Stimulated activated CD8-positive, alpha-beta memory T cell treated with anti-CD3 and anti-CD28 coated beads, Interleukin-4, amount 100 ng/mL, for 4 hours (primary cell): ENCODE measurements at regions not wholly inside any gene's neighbourhood (a gene's known extent, or its start where the extent isn't known, plus 50 kb on each side); places are given as distances from the start of the nearest gene placed in this dataset.

ENCODE experiments used
- DNase-seq, 2 donors: peaks; one replicate each; pipeline ENCODE4 v3.0.0-alpha.2; 2020; ENCODE audit warnings: low read depth in 2 of 2, low spot score in 1 of 2

DNA sequence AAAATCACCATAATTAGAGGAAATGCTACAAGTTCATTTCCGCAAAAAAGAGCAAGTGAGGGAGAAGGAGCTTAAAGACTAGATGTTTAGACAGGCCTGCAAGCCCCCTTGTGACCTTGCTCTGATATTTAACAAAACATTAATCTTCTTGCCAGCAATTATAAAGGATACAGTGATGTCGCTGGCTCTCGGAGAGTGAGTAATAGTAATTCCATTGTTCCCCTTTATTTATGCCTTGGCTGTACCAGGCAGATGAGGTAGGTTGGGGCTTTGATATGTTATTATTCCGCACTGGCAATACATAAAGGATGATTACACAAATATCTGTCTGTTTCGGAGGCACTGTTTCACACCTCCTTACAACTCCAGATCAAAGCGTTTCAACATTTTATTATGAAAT is 204.8 kb upstream of the SALL1 start:
- DNase-seq: no peak

DNA sequence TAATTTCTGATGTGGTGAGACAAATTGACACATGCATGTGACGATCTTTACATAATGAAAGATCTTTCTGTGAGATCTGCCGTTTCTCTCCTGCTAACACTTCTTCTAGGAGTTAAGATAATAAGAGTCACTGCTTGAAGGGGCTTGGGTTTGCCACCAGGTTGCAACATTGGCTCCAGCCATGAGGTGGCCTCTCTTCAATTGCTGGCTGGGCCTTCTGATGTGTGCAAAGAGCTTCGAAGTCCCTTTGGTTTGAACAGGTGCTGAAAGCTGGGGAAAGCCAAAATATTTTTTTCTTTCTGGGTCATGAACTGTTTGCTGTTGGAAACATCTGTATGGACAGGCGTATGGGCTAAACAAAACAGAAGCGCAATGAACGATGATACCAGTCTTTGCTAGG is 204.1 kb upstream of the SALL1 start:
- DNase-seq: no peak

DNA sequence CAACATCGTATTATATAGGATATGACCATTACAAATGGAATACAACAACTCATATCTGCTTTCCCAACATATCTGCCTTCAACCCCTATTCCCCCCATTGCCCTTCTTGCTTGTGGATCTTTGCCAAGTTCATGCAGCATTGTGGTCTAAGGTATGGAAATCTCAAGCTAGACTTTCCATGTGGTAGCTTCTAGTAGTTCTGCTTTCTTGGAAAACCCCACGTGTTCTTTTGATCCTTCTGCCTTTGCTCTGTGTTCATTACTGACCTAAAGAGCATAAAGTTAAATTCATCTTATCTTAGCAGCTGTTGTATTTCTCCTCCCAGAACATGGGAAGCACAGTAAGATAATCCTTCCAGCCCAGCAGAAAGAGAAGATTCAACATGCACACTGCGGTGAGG is 202.0 kb upstream of the SALL1 start:
- no peak for DNase-seq

DNA sequence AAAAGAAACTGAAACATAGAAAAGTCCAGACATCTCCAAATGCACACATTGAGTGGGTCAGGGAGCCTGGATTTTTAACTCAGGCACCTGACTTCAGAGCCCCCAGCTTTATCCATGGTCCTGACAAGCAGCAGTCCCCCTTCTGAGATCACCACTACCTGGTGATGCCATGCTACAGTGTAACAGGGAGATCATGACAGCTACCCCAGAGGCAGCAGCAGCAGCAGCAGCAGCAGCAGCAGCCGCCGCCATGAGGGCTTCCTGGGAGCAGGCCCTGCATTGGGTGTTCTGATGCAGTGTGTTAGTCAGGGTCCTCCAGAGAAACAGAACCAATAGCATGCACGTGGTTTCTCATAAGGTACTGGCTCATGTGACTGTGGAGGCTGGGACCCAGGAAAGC is 198.6 kb upstream of the SALL1 start:
- no peak for DNase-seq

DNA sequence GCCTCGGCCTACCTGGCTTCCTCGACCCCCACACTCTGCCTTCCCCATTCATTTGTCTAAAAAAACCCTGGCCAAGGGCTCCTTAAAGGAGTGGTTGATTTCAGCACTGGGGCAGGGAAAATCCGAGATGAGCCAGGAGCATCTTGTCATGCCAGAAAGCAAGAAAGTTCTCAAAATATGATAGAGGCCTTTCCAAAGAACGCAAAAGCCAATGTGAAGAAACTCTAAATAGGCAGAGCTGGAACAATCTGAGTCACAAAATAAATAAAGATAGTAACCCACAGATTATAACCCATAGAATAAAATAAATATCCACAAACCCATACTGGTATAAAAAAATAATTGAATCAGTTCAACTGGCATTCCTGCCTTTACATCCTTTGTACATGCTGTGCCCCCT is 192.3 kb upstream of the SALL1 start:
- no peak for DNase-seq

DNA sequence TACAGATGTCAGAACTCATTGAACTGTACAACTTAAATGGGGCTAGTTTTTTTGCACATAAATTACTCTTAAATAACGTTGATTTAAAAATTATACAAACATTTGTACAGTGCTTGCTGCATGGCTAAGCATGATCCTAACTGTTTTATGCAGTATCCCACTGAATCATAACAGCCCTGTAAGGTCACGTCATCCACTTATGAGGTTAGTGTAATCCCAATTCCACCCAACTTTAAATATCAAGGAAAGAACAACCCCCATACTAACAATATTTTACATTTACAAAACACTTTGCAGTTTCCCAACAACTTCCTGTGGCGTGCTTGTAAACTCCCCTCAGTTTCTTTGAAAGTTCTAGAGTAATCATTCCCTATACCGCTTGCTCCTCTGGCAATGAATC is 190.1 kb upstream of the SALL1 start:
- DNase-seq: no peak

DNA sequence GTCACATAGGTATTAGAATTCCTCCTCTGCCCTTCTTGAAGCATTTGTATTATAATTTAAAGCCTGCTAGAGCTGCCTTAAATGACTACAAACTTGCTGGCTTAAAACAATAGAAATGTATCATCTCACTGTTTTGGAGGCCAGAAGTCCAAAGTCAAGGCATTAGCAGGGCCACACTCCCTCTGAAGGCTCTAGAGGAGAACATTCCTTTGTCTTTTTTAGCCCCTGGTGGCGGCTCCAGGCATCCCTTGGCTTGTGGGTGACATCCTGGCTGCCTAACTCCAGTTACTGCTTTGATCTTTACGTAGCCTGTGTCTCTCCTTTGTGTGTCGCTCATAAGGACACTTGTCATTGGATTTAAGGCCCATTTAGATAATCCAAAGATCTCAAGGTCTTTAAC is 186.6 kb upstream of the SALL1 start:
- no peak for DNase-seq

DNA sequence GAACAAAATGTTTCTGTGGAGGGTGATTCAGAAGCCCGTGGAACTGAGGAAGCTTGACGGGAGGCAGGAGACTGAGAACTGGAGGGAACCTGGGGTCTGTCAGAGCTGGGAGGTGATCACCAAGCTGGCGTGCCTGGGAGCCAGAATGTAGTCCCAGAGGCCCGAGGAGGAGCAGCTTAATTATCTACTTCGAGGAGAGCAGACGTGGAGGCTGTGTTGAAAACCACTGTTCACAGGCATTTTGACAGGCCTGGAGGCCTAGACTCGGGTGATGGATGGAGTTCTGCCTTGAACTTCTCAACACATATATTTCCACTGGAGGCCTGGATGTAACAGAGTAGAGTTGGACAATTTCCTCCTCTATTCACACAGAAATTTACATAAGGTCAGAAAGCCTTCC is 177.7 kb upstream of the SALL1 start:
- DNase-seq: no peak

DNA sequence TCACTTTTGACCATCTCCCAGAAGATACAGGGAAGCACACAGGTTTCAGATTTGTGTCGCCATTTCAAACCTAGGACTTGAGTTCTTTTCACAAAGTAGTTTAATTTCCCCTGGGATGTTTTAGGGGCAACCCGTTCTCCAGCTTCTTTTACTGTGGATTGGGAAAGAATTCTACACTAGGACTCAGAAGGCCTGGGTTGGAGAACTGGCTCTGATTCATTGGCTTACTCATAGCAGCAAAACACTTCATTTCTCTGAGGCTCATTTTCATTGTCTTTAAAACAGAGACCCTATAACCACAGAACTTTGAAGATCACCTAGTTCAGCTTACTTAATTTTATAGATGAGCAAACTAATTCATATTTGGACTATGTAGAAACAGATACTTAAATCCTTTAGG is 175.9 kb upstream of the SALL1 start:
- DNase-seq: no peak

DNA sequence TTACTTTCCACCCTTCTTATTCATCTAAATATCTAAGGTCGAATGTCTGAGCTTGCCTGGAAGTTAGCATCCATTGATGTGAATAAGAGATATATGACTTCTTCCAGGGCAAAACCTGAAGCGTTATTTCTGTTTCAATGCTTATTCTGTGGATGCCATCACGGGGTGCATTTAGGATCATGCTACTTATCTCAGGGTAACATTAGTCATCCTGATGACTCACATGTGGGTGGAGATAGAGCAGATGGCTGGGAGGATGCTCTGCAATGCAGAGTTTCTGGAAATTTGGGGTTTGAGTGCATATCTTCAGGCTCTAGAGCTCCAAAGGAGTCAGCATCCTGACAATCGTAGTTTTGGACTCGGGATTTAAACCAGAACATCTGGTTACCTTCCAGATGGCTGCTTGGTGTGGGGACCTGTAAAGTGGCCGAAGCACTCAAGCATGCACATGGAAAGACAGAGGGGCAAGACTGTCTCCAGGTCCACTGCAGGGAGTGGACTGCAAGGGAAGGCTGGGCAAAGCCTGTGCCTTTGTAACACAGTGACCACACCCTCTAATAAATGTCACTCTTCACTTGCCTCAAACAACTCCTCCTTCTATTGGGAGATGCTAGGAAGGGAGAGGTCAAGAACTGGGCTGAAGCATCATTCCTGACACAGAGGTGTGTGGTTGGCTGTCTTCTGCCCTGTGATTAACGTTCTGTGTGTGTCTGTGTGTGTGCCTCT is 175.2 kb upstream of the SALL1 start:
- no peak for DNase-seq

DNA sequence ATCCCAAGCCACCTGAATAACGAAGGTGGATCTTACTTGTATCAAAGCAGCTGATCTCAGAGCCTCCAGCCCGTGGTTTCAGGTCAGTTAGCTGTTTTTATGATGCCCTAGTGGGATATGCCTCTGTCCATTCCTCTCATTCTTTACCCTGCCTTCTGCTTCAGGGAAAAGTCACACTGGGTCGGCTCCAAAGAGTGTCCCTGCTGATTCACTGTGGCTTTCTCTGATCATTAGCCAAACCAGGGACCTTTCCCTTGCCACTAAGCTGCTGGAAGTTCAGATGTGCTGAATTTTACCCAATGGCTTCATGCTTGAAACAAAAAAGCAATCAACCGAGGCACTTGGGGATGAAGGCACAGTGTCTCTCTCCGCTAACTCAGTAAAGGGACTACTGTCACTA is 170.2 kb upstream of the SALL1 start:
- DNase-seq: no peak

DNA sequence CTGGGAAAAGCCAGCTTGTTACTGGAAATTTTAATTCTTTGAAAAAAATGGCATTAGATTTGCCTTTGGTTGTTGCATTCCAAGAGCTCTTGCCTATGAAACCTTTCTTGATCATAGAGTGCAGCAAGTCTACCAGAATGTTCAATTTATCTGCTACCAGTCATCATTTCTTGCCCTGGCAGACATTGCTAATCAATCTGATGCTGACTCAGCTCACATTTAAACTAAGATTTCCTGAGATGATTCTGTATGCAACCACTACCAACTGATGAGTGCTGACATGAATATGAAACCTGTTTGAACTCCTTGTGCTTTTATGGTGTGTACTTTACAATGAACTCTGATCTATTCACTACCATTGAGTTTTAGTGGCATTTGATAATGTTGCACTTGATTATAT is 166.5 kb upstream of the SALL1 start:
- DNase-seq: no peak

DNA sequence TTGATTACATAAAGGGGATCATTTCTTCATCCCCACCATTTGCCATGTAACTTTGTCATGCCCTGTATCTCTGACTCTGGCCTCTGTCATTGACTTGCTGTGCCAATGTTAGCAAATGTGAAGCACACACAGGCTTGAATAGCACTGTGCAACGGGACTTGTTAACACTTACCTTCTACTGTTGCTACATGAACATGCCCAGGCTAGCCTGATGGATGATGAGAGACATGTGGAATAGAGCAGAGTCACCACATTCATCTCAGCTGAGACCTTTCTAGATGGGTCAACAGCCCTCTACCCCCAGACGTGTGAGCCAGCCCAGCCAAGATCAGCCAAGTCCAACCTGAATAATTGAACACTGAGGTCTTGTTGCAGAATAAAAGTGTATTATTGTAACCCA is 162.1 kb upstream of the SALL1 start:
- DNase-seq: no peak

DNA sequence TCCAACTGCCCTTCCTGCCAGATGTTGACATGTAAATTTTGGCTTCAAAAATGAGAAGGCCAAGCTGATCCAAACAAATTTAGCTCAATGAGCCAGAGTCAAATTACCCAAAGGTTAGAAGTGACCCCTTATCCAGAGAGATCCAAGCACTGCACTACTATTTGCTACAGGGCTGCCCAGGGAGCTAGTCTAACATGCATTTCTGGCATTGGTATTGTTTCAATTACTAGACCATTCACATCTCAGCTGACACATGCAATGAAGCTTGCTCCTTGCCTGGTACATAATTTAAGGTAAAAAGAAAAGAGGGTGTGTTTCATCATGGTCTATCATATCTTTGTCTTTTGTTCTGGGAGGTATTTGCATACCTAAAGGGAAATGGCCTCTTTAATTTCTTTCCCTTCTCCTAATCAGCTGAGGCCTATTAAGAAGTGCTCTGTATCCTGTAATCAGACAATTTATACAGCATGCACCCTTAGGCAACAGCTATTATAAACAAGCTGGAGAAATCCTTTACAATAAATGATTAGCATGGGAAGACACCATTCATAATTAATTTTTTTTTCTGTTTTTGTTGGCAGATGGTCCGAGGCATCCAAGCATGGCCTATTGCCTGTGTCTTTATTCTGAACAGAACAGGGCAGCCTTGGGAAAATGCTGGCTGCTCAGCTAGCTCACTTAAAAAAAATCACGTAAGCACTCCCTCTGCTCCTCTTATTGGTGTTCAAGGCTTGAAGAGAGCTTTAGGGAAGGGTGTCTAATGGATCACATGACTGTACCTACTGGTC is 161.5 kb upstream of the SALL1 start:
- no peak for DNase-seq

DNA sequence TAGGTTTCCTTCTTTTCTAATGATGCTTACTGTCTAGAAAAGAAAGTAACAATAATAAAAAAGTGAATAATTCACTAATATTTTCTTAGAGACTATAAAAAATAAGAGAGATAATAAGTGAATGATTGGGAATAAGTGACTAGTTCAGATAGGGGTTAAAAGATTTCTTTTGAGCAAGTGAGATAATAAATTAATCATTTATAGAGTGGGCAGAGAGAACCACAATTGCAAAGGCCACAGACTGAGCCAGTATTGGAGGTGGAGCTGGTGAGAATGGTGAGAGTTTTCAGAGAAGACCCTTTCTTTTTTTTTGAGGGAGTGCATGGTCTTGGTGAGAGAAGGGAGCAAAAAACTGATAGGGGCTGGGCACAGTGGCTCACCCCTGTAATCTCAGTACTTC is 159.1 kb upstream of the SALL1 start:
- DNase-seq: no peak

DNA sequence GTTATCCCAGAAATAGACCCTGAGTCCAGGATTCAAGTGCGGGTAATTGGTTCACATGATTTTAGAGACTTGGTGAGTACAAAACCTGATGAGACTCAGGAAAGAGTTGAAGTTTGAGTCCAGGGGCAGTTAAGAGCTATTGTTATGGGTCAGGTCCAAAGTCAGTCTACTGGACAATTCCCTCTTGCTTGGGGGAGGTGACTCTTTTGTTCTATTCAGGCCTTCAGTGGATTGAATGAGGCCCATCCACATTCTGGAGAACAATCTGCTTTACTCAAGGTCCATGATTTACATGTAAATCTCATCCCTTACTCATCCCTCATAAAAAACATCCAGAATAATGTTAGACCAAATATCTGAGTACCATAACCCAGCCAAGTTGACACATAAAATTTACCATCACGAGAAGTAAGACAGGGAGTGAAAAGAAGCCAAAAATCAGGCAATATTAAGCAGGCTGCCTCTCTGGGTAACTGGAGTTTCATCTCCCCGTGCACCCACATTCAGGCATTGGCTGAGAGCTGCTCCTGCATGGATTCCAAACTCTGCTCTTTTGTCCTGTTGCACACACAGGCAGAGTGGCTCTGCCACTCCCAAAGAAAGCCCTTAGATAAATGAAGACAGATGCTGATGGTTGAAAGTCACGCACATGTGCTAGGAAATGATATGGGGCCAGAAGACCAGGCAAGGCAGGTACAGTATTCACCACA is 156.0 kb upstream of the SALL1 start:
- DNase-seq: no peak

DNA sequence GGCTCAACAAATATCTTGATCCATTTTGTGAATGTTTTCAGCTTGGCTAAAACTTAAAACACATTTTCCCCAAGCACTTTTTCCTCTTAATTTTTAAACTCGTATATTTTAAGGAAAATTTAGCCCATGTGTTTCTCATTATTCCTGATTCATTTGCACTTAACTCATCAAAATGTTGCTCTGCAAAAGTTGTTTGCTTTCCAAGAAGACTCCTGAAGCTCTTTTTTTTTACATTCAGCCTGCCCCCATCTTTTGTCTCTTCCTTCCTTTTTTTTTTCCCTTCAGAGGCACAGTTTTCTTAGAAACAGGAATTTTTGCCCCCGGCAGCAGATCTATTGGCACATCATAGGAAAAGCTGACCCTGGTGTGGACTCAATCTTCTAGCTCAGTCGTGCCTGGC is 155.0 kb upstream of the SALL1 start:
- no peak for DNase-seq

DNA sequence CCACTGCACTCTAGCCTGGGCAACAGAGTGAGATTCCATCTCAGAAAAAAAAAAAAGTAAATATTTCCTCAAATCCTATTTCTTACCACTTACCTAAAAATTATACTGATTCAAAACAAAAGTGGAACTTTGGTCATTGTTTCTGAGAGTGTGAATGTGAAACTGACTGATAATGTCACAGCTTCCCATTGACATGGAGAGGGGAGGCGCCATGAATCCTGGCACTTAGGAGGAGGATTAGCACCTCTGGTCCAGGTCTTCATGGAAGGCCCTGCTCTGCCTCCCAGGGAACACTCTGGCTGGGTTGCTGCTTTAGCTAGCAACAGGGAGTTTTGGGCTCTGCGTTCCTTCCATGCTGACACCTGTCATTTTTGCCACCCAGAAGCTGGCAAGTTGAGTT is 154.3 kb upstream of the SALL1 start:
- DNase-seq: no peak

DNA sequence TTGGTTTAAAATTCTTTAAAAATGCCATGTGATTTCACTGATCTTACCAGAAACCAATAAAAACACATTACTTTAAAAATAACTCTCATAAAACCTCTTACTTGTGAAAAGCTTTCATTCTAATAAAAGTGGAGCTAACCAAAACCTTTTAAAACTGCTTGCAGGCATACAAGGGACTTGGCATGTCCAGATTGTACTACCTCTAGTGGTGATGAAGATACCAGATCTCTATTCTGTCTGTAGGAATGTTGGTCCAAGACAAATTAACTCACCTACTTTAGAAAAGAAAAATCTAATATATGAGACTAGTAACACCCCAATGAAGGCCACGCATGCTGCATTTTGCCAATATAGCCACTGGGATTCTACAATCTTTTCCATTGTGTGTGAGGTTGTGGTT is 151.0 kb upstream of the SALL1 start:
- DNase-seq: no peak

DNA sequence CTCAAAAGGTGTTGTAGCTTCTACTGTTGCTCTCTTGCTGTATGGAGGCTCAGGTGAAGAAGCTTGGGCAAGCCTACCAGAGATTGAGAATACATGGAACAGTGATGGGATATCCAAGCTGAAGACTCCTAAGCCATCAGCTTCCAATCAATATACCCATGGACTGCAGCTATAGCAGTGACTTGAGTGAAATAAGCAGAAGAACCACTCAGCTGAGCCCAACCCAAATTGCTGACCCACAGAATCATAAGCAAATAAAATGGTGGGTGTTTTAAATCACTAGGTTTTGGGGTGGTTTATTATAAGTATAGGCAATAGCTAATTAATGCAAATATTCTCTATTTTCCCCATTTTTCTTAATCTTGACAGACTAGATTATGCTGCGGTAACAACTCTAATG is 147.7 kb upstream of the SALL1 start:
- DNase-seq: no peak

DNA sequence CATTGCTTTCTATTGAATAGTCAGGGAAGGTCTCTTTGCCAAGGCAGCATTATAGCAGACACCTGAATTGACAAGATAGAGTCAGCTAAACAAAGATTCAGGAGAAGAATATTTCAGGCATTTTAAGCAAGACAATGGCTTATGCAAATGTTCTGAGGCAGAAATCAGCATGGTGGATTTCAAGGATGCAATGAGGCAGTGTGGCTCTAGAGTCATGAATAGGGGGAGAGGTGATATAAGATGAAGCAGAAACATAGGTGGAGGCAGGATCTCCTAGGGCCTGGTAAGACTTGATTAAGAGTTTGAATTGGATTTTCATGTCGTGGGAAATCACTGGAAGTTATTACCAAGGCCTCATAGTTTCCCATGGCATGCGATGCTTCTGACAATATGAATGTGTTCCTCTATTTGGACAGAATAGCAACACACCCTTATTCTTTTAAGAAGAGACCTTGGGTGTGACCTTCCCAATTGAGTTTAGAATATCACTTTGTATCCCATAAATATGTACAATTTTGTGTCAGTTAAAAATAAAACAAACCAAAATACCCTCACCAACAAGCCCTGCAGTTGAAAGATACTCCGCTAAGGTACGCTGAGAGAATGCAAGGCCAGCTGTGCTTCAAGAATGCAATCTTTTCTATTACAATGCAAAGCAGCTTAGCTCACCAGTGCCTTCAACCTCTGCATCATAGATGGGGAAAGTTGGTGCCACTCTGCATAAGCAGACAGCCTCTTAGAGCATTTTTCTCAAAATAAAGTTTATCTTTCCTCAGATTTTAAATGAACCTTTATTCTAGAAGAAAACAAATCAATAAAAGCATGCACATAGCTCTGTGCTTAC is 139.6 kb upstream of the SALL1 start:
- no peak for DNase-seq
